GM21390 (cell line): ENCODE measurements at regions not wholly inside any gene's neighbourhood (a gene's known extent, or its start where the extent isn't known, plus 50 kb on each side); places are given as distances from the start of the nearest gene placed in this dataset.

ENCODE experiments used
- ATAC-seq: cut with Tn5 transposase; IDR thresholded peaks from one replicate; pipeline ENCODE4 v1.9.1; 2021; ENCODE audit not compliant: unreplicated experiment

DNA sequence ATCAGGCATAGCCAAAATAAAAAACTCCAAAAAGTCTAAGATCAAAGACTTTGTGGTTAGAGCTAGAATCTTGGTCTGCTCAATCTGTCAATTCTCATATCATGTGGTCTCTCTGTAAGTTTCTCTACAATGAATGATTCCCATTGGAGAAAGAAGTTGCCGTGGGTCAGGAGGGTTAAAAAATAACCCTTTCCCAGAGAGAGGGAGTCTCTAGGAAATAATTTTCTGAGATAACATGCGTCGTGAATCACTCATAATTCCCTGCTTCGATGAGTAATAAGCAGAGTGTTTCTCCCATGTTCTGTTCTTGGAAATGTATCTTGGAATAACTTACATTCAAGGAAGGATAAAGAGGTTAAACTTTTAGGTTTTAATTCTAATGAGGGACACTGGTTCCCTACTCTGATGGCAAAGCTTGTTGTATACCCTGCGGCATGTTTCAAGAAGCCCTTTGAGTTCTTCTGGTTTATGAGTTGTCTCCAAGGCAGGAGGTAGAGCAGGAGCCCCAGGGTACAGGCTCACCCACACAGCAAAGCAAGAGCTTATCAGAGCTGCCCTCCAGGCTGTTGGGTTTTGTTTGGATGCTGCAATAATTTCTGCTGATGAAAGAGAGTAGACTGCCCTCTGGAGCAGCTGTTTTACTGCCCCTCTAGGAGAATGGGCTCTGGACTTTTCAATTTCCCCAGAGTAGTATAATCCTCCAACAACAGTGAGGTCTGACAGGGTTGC is 599.1 kb downstream of the QKI start:
- no peak for ATAC-seq

DNA sequence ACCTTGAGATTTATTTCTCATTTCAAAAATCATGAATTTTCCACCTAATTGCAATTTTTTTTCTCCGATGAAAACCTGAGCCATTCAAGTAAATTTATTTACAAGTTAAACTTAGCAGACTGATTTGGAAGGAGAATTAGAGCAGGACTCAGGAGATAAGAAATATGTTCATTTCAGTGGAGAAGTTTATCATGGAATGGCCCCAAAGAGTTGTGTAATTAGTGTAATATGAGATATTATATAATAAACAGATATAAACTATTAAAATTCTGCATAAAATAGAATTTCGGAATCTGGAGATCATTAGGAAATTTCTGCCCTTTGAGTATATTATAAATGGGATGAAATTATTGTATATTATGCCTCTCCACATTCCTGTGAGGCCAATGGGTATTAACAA is 596.8 kb downstream of the QKI start:
- ATAC-seq, result no peak

DNA sequence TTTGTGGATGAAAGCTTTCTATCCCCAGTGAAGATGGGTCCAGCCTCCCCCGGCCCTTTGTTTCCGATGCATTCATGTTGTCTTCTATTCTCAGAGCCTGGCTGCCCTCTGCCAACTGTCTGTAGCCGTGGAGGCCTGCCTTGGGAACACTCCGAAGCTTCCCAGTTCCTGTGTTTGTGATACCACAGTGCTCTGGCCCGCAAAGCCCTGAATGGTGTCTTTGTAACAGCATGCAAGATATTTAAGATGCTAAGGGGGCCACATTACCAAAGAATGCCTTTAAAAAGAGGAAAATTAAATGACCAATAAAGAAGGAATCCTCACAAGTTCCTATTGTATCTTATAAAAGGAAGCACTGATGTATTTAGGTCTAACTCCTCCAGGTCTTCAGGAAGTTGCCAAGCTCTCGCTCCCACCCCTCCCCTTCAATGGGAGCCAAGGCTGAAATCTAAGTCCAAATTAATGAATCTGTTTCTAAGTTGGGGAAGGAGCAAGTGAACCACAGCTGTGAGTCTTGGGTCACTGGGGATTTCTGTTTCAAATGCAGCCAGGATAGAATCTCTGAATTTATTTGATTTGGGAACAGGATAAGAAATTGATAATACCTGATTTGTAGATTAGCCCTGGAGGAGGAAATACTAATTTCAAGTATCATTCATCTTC is 596.1 kb downstream of the QKI start:
- ATAC-seq, result no peak

DNA sequence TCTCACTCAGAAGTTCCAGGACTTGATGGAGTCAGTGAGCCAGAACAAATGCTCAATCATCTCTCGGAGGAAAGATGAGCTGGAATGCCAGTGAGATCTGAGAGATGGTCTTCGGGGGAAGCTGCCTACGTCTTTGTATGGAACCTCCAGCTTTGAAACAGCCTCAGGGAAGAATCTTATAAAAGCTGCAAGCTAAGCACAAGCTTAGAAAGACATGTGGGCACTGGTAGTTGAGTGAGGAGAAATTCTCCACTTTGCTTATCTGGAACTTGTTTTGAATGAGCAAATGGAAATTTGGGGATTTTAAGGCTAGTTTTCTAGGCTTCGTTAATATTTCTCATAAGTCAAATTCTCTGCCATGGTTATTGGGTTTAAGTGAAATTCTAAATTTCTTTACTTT is 594.4 kb downstream of the QKI start:
- no peak for ATAC-seq

DNA sequence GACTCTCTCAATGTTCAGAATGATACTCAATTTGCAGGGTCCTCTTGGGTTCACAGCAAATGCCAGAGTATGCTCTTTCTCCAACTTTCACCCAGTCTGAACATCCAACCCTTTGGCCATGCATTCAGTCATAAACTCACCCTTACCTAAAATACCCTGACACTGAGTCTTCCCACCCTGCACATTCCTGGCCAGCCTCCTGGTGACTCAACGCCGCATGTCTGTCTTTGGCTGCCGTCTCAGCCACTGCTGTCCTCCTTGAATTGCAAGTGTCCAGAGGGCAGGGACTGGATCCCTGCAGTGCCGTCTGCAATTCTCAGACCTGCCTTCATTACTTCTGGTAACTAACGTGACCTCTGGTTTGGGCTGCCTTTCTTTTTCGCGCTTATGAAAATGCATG is 593.4 kb downstream of the QKI start:
- no peak for ATAC-seq

DNA sequence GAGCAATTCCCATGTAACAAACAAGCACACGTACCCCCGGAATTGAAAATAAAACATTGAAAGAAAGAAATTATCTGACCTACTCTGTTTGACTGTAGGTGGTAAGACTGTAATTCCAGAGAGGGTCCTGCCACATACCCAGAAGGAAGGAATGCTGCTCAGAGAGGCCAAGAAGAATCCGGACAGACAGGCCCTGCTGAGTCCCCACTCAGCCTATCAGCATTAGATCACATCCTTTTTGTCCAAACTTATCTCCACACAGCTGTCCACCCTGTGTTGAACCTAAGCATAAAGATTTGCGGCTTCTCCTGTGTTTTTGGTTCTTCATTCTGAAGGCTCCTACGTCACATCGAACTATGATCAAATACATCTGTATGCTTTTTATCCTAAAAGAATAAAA is 591.9 kb downstream of the QKI start:
- ATAC-seq, result no peak

DNA sequence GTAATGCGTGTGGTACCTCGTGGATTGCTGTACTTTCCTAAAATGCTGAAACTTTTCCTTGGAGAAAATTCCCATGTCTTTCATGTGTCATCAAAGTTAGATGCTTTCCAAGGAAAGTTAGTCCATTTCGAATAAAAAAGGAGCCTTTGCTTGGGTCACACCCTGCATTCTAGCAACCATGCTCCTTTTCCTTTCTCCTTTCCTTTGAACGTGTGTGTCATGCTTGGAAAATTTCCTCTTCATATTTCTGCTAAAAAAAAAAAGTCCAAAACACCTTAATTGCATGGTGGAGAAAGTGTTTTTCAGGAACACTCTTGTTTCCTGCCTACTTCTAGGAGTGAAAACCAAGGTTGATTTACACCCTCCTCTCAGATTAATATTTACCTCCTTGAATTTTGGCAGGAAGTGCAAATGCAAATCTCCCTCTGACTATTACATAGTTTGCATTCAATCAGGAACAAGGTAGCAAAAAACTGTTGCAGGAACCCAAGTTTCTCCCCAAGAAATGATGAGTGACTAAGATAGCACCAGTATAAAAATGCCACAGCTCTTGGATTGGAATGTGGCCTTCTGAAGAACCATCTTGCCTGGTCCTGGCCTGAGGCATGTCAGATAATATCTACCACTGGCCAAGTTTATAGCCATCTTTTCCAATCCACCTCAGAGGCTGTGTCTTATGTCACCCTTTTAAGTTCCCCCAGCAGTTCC is 590.6 kb downstream of the QKI start:
- no peak for ATAC-seq

DNA sequence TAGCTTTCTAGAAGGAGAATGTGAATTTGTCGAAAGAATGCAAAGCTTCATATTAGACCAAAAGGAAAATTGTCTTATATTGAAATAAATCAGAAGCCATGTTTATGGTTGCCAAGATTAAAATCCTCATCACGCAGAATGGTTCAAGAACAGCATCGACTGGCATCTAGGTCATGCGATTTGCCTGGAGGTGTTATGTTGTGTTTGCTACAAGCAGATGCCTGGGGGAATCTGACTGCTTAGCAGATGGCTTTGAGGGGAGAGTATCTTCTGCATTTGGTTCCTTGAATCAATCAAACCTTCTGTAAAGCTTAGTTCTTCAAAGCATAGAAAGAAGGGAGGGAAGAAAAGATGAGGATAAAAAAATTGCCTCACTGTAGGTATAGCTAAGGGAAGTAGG is 585.8 kb downstream of the QKI start:
- no peak for ATAC-seq

DNA sequence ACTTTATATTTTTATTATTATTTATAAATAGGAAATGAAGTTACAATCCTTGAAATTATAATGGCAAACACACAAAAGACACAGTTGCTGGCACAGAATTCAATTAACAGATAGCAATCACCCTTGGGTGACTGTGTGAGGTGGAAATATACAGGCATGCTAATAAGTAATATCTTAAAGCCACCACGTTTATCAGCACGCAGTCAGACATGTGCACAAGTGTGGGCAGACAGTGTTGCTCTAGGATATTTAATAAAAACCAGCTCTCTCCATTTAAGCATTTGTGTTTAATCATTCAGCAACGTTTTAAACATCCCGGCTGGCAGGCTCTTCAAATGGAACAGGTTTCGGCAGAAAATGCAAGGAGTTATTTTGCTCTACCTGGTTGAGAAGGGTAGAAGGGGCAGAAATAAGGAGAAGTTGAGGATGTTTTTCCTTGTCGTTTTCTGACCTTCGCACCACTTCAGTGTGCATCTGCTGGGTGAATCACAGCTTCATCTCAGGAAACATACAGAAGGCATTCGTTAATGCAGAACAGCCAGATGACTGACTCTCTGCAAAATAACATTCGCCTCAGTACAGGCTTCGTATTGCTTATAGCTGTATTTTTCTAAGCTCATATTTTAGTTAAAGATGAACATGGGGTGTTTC is 585.1 kb downstream of the QKI start:
- ATAC-seq, result no peak

DNA sequence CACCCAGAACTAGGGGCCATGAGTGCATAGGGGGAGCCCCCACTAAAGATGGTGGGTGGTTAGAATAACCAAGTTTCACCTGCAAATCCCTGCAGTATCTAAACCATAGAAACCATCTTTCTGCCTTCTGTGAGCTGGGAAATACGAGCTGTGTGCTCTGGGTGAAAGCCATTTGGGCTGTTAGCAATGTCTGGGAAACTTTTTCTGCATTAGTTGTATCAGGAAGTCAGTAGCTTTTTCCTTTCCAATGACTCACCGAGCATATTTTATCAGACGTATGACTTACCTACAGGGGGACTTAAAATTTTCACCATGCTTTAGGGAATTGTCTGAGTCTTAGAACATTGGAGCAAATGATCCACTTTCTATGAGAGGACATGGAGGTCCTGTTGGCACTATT is 584.0 kb downstream of the QKI start:
- no peak for ATAC-seq

DNA sequence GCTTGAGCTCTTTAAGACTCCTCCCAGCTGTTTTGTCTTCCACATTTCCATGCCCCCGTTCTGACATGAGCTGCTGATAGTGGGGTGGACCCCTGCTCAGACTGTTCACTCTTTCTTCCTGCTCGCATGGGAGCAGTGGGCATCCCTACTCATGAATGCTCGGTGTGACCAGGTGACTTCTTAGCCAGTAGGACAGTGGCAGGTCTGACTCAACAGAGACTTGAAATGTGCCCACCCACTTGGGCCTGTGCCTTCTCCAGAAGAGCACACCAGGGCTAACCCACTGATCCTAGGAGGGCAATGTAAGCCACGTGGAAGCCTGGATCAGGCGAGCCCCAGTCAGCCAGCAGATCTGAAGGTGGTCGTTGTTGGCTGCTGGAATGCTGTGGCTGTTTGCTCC is 582.0 kb downstream of the QKI start:
- no peak for ATAC-seq

DNA sequence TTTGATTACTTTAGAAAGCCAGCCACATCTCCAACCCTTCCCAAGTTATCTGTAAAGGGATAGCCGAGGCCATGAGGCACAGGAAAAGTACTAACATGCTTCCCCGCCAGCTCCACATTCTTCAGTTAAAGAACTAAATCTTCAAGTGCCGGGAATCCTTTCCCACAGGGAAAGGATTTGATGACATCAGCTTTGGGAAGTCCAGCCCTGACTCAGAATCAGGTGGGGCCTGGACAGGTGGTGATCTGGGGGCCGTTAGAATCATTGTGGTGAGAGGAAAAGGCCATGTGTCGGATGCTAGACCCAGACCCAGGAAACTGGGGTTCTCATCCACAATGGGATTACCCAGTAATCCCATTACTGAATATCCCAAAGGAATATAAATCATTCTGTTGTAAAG is 580.0 kb downstream of the QKI start:
- no peak for ATAC-seq

DNA sequence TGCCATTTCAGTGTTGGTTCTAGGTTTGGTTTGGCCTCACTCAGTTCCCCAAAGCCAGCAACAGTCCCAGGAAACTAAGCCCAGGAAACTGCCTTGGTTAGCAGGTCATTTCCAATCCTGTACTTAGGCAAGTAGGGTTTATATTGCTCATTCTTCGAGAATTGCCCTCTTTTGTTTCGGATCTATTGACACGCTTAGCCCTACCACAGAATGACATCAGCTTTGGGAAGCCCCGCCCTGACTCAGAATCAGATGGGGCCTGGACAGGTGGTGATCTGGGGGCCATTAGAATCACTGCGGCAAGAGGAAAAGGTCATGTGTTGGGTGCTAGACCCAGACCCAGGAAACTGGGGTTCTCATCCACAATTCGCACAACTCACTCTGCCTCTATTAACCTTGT is 578.2 kb downstream of the QKI start:
- ATAC-seq, result no peak

DNA sequence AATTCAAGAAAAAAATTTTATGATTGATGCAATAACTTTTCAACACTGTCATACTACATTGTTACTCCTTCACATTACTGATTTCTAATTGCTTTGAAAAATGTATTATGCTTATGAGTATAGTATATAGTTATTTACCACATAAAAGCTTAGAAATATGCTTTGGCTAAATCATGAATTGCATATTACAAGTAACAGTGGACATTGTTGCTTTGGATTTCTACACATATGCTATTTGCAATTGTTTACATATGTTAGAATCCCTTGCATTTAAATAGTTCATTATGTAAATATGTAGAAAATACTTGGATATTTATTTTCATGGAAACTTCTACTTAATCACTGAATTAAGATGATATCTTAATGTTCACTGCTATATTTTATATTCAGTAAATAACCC is 577.5 kb downstream of the QKI start:
- ATAC-seq, result no peak

DNA sequence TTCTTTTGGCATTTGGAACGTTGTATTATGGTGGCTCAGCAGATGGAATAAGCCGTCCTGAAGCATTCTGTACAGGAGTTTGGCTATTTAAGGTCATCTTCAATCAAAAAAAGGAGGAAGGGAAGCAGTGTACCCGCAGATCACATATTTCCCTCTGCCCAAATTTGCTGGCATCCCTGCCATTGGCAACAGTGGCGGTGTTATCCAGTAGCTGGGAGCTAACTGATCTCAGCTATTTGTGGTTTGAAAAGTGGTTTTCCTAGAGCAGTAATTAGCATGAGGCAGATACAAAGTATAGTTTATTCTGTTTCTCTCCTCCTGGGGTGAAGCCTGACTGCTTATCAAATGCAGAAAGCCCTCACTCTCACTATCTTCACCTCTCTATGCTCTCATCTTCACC is 576.8 kb downstream of the QKI start:
- ATAC-seq, result no peak

DNA sequence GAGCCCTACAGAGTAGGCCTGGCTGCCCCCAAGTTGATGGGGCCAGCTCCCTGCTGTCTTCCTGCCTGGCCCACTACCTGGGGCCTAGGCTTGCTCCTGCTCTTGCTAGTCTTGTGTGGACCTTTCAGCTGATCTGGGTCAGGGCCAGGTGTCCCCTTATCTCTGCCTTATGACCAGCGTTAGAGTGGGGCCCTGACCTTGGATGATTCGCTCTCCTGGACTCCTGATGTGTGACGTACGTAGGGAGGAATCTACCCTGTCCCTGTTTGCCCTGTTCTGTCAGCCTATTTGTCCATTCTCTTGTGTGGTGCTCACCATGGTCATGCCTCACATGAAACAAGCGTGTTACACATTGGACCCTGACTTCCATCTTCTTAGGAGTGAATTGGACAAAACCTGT is 571.8 kb downstream of the QKI start:
- no peak for ATAC-seq

DNA sequence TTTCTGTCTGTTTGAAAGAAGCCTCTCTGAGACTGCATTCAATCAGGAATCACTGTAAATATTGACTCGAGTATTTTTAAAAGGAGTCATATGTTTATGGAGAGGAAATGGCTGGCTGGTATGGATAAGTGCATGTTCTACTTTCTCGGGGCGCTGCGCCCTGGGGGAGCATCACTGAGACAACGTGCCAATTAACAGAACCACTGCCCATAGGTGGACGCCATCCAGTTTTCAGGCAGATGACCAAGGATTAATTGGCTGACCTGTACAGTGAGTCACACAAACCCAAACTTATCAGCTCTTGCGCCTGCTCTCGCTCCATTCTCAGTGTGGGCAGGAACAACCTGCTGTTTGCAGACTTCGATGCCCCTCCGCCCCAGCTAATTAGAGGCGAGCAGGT is 571.2 kb downstream of the QKI start:
- ATAC-seq, result no peak

DNA sequence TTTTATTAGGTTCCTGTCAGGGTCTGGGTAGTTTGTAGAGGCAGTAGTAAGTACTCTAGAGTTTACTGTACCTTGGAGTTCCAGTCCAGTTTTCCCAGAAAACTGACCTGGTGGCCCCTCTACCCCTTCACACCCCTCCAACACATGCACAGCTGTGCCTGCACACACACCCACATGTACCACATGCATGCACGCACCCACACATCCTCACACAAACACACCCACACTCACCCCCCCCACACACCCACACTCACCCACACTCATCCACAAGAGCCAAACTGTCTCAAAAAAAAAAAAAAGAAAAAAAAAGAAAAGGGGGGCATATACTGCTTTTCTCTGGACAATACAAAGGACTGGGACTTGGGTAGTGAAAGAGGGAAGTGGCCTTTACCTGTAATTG is 570.5 kb downstream of the QKI start:
- no peak for ATAC-seq

DNA sequence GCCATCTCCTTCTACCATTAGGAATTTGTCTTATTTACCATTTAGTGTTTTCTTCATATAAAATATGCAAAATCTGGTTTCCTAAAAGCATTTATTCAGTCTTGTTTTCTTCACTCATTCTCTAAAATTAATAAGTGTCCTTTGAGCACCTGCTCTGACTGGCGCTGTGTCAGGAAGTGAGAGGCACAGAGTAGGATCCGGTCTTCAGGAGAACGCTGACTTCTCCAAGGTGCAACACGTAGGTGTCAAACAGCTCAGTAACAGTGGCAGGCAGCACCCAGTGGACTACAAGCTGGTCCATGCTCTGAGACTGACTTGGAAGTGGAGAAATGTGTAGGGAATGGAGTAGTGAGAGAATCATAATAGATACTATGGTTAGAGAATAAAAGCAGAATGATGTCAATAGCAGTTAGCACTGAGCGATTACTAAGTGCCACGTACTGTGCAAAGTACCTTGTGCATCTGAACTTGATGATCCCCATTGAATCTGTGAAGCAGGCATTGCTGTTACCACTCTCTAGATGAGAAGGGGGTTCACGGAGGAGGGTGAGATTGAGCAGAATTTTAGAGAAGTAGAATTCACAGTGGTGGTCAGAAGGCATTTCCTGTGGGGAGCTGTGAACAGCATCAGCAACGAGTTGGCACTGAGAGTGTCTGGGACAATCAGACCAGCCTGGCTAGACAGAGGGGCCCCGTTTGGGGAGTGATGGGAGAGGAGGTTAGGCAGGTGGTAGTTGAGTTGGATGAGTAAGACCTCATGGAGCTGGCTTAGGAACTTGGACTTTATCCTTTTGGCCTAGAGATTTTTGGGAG is 569.8 kb downstream of the QKI start:
- peak; percentile 58 for ATAC-seq

DNA sequence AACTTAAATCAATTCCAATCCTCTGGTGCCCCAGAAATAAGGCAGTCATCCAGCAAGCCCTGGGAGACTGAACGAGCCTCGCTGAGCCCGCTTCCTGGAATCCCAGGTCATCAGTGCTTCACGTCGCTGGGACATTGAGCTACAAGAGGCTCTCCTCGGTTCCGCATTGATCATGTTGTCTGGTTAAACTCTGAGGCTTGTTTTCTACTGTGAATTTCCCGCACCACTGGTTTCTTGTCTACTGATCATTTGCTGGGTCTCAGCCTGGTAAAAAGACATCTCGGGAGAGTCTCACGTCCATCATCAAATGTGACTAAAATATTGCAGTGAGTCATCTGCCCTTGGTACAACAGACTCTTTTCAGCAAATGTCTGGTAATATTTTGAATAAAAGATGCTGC is 569.2 kb downstream of the QKI start:
- ATAC-seq, result no peak

DNA sequence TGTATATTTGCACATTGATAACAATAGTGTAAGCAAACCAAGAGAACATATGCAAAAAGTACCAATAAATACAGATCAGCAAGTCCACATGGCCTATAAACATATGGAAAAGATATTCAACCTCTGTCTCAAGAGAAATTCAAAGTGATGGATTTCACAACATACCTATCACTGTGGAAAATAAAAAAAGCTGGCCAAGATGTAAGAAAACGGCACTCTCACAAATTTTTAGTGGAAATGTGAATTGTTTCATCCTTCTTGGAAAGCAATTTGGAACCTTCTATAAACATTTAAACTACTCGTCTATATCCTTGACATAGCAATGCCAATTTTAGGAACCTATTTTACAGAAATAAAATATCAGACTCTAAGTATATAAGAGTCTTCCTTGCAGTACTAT is 559.8 kb downstream of the QKI start:
- ATAC-seq, result no peak
